AG04450 (cell line): ENCODE measurements at regions not wholly inside any gene's neighbourhood (a gene's known extent, or its start where the extent isn't known, plus 50 kb on each side); places are given as distances from the start of the nearest gene placed in this dataset.

ENCODE experiments used
- CTCF ChIA-PET: fragments of 300-600, 350-600 bp; formaldehyde crosslinking; extraction: SDS; loops from one replicate; lab custom pipeline; 2022; ENCODE audit warnings: antibody characterized with exemption, inconsistent platforms; lab: Charles Lee
- POLR2A ChIA-PET: fragments of 350-600 bp; formaldehyde crosslinking; extraction: SDS; loops from one replicate; lab custom pipeline; 2021; ENCODE audit warnings: antibody characterized with exemption, inconsistent platforms; lab: Yijun Ruan, JAX
- DNase-seq: peaks from one replicate; pipeline ENCODE4 v3.0.0-alpha.2; 2011; ENCODE audit warnings: low read depth, low spot score
- H3K27ac ChIP-seq: one replicate; pipeline ENCODE4 v1.5.1; 2012; ENCODE audit warnings: low read depth, low read length, control low read depth
- H3K27me3 ChIP-seq: one replicate; pipeline ENCODE4 v1.6.0; 2012; ENCODE audit warnings: low read length; ENCODE audit not compliant: control insufficient read depth, insufficient read depth
- H3K4me3 ChIP-seq: 2 replicates; pipeline ENCODE4 v1.5.1; 2011; ENCODE audit warnings: mild to moderate bottlenecking, low read depth, low read length, control low read depth
- H3K9me3 ChIP-seq: 2 replicates; pipeline ENCODE4 v1.5.1; 2012; ENCODE audit warnings: low read length; ENCODE audit not compliant: control insufficient read depth, insufficient read depth
- TF ChIP-seq, protein P1 (sequence below): IDR thresholded peaks from 2 replicates; pipeline ENCODE4 v1.5.1; 2011; ENCODE audit warnings: low read depth, low read length, control low read depth, inconsistent platforms

DNA sequence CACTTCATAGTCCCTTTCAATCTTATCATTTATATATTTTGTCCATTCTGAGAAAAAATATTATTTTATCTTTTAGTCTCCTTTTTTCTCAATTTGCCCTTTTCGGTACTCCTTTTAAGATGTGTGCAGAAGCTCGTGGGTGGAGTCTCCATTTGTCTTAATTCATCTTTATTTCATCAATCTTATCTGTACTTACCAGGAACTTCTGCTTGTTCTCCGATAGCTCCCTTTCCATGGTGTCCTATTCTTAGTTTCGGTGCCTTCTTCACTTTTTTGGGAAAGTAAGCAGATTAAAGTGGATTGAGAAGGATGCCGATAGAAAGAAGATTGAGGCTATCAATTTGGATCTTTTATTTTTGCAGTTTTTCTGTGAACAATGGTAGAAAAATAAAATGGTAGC is 183.4 kb upstream of the PLEKHA5 start:
- ChIA-PET POLR2A (no interaction called here), CTCF (no interaction called here)
- no peak for DNase-seq
- Histone ChIP-seq H3K9me3 (no peaks in the 10 kb centered on the region), H3K27me3 (no peaks in the 10 kb centered on the region), H3K27ac (no peak overlapping the region), H3K4me3 (no peak overlapping the region)
- TF ChIP-seq, protein P1, sequence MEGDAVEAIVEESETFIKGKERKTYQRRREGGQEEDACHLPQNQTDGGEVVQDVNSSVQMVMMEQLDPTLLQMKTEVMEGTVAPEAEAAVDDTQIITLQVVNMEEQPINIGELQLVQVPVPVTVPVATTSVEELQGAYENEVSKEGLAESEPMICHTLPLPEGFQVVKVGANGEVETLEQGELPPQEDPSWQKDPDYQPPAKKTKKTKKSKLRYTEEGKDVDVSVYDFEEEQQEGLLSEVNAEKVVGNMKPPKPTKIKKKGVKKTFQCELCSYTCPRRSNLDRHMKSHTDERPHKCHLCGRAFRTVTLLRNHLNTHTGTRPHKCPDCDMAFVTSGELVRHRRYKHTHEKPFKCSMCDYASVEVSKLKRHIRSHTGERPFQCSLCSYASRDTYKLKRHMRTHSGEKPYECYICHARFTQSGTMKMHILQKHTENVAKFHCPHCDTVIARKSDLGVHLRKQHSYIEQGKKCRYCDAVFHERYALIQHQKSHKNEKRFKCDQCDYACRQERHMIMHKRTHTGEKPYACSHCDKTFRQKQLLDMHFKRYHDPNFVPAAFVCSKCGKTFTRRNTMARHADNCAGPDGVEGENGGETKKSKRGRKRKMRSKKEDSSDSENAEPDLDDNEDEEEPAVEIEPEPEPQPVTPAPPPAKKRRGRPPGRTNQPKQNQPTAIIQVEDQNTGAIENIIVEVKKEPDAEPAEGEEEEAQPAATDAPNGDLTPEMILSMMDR: no peak

DNA sequence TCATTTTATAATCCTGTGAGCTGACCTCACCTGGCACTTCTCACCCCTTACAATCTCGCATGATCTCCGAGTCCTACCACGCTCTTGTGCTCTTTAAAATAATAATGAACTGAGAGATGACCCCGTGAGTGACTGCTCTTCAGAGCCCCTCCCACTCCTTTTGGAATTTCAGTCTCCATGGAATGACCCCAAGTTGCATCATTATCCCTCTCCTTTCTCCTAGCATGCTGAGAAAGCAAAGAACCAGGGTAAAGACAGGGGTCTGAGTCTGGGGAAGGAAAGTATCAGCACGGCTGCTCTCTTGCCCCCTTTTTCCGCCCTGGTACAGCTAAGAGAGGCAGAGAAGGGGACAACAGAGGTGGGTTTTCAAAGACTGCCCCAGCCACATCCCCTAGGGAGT is 178.3 kb upstream of the PLEKHA5 start:
- H3K4me3 ChIP-seq: no peak overlapping the region
- ChIA-PET POLR2A (no interaction called here), CTCF (no interaction called here)
- TF ChIP-seq, protein P1: no peak
- no peak overlapping the region for H3K27ac ChIP-seq
- no peak for DNase-seq
- no peaks in the 10 kb centered on the region for H3K9me3 ChIP-seq
- H3K27me3 ChIP-seq: no peaks in the 10 kb centered on the region

DNA sequence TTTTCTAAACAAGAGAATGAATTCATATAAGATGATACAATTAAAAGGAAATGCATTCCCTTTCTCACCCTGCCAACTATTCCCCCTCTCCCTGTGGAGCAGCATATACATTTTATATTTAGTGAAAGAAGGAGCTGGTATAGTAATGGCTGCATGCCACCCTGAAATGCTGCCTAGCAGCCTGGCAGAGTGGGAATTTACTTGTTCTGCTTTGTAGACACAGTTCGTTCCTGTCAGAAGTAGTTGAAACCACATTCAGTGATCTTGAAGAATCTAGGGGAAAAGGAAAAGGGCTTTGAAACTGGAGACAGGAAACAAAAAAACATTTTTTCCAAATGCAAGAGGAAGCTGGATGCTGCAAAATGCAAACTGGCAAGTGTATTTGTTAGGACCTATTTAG is 176.0 kb upstream of the PLEKHA5 start:
- DNase-seq: no peak
- Histone ChIP-seq H3K9me3 (no peaks in the 10 kb centered on the region), H3K27ac (no peak overlapping the region), H3K27me3 (no peaks in the 10 kb centered on the region), H3K4me3 (no peak overlapping the region)
- POLR2A ChIA-PET: no interaction called here
- CTCF ChIA-PET: no interaction called here
- TF ChIP-seq, protein P1: no peak

DNA sequence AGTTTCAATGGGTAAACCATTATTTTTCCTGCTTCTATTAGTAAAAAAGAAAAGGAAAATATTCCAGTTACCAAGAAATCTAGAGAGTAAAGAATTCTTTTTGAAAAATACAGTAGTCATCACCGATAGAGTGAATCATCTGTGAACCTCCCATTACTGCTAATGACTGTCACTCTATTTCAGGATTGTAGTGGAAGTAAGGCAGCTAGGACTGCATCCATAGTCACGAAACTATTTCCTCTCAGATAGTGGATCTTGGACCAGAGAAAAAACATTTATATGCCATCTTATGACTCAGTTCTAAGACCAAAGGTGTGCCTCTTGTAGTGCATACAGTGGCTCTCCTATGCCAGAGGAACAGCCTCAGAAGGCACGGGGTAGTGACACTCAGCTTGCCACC is 173.9 kb upstream of the PLEKHA5 start:
- Histone ChIP-seq H3K27ac (no peak overlapping the region), H3K4me3 (no peak overlapping the region), H3K9me3 (no peaks in the 10 kb centered on the region), H3K27me3 (no peaks in the 10 kb centered on the region)
- POLR2A ChIA-PET: no interaction called here
- no peak for DNase-seq
- TF ChIP-seq, protein P1: no peak
- CTCF ChIA-PET: interaction anchor here (1.0 kb wide), 1 partner anchor 13 kb away, joined by 3 read pairs; no protein-coding TSS in a partner anchor

DNA sequence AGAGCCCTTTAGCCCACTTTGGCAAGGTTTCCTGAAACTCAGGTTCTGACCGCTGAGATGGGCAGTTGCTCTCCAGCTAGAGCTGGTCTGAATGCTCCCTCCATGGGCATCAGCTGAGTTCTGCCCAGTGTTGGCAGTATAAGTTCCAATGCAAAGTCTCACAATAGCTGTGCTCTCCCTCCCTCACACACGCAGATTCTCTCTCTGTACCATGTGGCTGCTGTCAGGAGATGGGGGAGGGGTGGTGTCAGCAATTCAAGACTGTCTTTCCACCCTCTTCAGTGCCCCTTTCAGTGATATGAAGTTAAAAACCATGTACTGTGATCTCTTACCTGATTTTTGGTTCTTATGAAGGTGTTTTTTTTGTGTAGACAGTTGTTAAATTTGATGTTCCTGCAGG is 164.3 kb upstream of the PLEKHA5 start:
- H3K27ac ChIP-seq: no peak overlapping the region
- TF ChIP-seq, protein P1: no peak
- no peaks in the 10 kb centered on the region for H3K27me3 ChIP-seq
- no peak for DNase-seq
- no peaks in the 10 kb centered on the region for H3K9me3 ChIP-seq
- POLR2A ChIA-PET: no interaction called here
- CTCF ChIA-PET: no interaction called here
- H3K4me3 ChIP-seq: no peak overlapping the region
